Inferior parietal cortex (tissue), 1 donor: ENCODE measurements at regions not wholly inside any gene's neighbourhood (a gene's known extent, or its start where the extent isn't known, plus 50 kb on each side); places are given as distances from the start of the nearest gene placed in this dataset.
"Not testable (repeated sequence)": the region's sequence is repeated elsewhere in the genome, so short reads cannot be mapped to it uniquely, and the experiment has no call there.

Source experiments
- DNase-seq: peaks from one replicate; pipeline ENCODE4 v3.0.0-alpha.2; 2016; ENCODE audit errors: extremely low spot score

DNA sequence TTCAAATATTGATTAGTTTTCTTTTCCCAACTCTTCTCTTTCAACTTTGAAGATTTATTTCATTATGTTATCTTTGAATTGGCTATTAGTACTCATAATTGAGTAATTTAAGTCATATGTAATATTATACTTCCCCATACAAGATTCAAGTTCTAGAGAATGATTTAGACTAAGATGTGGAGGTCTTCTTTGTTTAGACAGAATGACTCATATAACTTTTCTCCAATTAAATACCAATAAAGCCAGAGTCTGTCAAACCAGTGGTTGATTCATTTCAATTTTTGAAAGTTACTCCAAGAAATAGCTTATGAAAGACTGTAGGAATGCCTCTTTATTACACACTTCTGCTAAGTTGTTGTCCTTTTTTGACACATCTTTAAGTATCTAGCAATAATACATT is 115.8 kb upstream of the SLC35F3 start:
- DNase-seq = no peak

DNA sequence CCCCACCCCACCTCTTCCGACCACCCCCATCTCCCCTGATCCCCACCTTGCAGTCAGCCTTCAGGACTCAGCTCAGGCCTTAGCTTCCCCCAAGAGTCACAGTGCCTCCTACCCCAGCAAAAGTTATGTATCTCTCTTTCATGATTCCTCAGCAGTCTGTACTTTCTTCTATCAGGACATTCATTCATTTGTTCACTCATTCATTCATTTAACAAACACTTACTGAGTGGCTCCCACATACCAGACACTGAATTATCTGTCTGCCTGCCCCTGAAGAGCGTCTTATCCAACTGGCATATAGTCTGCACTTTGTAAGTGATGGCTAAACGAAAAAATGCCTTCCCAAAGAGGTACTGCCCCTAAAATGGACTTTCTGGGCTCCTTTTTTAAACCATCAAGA is 114.4 kb upstream of the SLC35F3 start:
- no peak for DNase-seq

DNA sequence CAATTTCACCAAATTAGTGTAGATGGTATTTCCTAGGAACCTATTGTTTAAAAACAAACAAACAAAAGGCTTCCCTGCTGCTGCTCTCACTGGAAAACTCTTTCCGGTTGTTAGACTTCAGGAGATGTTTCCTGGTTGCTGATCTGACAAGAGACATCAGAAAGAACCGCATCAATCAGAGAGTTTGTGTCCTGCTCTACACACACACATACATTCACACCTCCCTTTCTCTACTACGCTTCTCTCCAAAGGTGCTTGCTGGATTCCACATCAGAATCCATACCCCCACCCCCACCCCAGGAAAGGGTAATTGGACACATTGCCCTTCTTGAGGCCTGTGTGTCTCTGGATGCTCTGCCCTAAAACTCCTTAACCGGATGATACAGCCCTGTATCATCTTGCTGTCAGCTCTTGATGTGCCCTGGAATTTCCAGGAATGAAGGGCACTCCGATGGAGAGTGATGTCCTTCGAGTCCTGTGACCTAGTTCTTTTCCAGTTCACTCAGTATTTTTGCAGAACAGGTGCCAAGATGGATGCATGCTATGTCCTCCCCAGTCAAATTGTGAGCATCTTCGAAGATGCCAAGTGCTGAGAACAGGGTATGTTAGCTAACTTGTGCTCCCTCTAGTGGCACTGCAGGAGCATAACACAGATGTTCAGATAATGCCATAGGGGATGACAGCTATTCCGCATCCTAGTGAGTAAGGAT is 113.7 kb upstream of the SLC35F3 start:
- DNase-seq = peak; percentile 89

DNA sequence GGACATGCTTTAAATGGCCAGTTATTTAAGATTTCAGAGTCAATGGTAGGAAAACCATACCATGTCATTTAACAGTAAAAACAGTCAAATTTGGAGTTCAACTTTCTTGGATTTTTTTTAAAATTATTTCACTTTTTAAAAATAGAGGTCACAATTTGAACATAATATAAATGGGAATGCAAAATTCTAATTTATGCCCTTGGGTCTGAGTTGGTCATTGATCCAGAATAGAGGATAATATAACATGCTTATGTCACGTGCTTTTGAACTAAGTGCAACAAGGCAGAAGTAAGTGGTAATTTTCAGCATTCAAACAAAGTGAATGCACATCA is 113.1 kb upstream of the SLC35F3 start:
- no peak for DNase-seq

DNA sequence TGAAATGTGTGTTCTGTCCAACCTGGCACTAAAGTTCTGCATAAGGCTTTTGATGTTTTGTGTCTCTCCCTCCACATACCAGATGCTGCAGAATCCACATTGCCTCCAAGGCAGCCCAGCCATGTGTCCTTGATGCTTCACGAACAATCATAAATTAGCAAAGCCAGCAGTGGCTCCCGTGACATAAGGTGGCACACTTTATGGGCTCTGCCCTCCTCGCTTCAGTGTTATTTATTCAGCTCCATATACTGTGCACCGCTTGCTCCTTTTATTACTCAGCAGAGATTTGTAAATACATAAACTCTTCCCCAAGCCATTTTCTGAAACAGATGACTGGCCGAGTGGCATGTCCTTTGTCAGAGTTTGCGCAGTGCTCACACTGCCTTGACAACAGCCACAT is 112.8 kb upstream of the SLC35F3 start:
- DNase-seq = no peak

DNA sequence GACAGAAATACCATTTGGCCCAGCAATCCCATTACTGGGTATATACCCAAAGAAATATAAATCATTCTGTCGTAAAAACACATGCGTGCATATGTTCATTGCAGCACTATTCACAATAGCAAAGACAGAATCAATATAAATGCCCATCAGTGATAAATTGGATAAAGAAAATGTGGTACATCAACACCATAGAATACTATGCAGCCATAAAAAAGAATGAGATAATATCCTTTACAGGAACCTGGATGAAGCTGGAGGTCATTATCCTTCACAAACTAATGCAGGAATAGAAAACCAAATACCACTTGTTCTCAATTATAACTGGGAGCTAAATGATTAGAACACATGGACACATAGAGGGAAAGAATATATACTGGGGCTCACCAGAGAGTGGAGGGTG is 109.6 kb upstream of the SLC35F3 start:
- DNase-seq = no peak

DNA sequence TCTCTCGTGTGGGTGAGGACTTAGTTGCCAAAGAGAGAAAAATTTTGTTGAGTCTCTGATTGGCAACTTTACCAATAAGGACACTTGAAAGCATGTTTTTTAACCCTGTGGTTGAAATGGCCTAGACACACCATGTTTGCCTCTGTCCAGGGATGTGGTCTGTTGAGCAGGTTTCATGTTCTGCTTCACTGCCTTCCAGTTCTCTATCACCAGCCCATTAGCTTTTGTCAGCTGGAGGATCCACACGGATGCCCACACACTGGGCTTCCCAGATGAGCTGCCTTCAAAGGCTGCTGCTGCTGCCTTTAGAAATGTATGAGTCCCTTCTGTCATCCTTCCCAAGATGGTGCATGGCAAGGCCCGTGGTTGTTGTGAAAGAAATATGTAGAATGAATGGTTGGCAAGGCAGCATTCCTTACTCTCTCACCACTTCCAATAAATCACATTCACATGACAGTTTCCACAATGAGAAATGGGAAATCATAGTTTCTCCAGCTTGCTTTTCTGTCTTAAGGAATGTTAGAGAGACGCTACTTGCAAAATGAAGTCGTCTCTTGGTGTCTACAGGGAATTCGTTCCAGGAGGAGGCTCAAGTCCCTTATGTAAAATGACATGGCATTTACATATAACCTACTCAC is 108.2 kb upstream of the SLC35F3 start:
- no peak for DNase-seq

DNA sequence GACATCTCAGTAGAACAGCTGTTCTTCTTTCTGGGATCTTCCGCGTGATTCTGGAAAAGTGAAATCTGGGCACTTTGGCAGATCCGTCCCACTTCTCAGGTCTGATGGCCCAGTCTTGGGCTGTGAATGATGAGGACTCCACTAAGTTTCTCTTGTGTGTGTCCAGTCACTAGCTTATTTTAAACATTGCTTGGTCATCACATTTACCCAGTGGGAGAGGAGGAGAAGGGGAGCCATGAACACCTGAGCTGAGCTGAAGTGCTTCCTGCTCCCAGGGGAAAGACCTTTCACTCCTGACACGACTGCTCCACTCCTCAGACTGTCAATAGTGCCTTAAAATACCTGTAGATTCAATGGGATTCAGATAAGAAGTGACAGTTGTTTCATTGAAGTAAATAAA is 101.9 kb upstream of the SLC35F3 start:
- DNase-seq = no peak

DNA sequence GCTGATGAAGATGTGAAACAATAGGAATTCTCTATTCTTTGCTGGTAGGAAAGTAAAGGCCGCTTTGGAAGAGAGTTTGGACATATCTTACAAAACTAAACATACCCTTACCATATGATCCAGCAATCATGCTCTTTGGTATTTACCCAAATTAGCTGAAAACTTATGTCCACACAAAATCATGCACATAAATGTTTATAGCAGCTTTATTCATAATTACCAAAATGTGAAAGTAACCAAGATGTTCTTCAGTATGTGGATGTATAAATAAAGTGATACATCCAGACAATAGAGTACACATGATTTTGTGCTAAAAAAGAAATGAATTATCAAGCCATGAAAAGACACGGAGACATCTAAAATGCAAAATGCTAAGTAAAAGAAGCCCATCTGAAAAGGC is 98.7 kb upstream of the SLC35F3 start:
- DNase-seq = no peak

DNA sequence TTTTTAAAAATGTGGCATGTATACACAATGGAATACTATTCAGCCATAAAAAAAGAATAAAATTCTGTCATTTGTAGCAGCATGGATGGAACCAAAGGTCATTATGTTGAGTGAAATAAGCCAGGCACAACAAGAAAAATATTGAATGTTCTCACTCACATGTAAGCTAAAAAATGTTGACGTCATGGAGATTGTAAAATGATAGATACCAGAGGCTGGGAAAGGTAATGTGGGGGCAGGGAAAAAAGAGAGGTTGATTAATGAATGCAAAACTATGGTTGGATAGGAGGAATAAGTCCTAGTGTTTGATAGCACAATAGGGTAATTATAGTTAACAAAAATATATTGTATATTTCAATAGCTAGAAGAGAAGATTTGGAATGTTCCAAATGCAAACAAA is 89.1 kb upstream of the SLC35F3 start:
- no peak for DNase-seq

DNA sequence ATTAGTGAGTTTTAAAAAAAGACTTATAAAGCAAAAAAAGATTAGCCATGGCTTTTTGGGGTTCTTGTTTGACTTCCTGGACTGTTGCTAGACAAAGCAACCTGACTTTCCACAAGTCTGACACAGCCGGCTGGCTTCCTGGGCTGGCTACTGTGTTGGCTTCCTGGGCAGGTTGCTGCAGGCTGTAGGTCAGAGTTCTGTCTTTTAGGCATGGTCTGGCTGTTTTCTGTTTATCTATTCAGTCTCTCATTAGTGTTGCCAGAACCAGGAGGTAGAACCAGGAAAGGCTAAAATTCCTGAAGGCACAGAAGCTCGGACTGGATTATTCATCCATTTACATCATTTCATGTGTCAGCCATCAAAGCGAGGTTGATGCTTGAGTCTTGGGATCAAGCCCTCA is 88.6 kb upstream of the SLC35F3 start:
- no peak for DNase-seq

DNA sequence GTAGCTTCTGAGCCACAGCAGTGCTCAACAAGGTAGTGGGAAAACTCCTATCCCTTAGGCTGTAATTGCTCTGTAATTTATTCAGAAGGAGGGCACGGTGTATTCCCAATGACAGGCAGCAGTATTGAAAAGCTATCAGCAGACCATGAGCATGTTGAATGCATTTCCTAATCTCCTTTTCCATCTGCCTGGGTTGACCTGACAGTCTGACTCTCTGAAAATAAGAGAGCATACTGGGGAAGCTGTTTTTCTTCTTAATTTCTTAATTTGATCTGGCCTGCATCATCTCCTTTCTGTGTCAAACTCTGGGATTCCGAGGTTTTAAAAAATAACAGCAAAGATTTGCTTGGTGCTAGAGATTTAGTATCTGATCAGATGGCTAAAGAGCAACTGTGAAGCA is 88.1 kb upstream of the SLC35F3 start:
- no peak for DNase-seq

DNA sequence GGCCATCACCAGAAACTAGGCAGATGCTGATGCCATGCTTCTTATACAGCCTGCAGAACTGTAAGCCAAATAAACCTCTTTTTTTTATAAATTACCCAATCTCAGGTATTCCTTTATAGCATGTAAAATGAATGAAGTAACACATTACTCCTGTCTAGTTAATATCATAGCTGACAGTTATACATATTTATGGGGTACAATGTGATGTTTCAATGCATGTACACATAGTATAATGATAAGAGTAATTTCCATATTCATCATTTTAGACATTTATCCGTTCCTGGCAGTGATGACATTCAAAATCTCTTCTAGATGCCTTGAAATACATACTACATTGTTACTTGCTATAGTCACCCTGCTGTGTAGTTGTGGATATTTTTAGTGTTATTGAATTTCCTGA is 85.4 kb upstream of the SLC35F3 start:
- DNase-seq = no peak

DNA sequence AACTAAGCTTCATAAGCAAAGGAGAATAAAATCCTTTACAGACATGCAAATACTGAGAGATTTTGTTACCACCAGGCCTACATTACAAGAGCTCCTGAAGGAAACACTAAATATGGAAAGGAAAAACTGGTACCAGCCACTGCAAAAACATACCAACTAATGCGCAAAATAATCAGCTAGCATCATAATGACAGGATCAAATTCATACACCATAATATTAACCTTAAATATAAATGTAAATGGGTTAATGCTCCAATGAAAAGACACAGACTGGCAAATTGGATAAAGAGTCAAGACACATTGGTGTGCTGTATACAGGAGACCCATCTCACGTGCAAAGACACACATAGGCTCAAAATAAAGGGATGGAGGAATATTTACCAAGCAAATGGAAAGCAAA is 80.3 kb upstream of the SLC35F3 start:
- not testable (repeated sequence) for DNase-seq

DNA sequence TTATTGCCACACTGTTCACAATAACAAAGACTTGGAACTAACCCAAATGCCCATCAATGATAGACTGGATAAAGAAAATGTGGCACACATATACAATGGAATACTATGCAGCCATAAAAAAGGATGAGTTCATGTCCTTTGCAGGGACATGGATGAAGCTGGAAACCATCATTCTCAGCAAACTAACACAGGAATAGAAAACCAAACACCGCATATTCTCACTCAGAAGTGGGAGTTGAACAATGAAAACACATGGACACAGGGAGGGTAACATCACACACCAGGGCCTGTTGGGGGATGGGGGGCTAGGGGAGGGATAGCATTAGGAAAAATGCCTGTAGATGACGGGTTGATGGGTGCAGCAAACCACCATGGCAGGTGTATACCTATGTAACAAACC is 76.5 kb upstream of the SLC35F3 start:
- DNase-seq = not testable (repeated sequence)

DNA sequence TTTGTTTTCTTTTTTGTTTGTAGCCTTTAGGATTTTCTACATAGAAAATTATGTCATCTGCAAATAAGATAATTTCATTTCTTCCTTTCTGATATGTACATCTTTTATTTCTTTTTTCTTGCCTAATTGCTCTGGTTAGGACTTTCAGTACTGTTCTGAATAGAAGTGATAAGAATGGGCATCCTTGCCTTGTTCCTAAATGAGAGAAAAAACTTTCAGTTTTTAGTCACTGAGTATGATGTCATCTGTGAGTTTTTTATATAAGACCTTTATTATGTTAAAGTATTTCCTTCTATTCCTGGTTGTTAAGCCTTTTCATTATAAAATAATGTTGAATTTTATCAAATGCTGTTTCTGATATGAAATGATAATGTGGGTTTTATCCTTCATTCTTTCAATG is 76.0 kb upstream of the SLC35F3 start:
- DNase-seq = no peak

DNA sequence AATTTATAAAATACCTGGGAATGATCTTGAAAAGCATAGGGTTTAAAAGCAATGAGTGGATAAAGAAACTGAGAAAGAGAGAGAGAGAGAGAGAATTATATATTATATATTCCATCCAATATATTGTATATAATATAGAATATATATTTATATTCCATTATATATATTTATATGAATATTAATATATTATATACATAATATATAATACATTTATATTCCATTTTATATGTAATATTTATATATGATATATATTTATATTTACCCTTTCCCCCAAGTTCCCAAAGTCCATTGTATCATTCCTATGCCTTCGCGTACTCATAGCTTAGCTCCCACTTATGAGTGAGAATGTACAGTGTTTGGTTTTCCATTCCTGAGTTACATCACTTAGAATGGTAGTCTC is 69.9 kb upstream of the SLC35F3 start:
- DNase-seq = no peak

DNA sequence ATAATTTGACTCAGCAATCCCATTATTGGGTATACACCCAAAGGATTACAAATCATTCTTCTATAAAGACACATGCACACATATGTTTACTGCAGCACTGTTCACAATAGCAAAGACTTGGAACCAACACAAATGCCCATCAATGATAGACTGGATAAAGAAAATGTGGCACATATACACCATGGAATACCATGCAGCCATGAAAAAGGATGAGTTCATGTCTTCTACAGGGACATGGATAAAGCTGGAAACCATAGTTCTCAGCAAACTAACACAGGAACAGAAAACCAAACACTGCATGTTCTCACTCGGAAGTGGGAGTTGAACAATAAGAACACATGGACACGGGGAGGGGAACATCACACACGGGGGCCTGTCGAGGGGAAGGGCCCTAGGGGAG is 66.3 kb upstream of the SLC35F3 start:
- not testable (repeated sequence) for DNase-seq

DNA sequence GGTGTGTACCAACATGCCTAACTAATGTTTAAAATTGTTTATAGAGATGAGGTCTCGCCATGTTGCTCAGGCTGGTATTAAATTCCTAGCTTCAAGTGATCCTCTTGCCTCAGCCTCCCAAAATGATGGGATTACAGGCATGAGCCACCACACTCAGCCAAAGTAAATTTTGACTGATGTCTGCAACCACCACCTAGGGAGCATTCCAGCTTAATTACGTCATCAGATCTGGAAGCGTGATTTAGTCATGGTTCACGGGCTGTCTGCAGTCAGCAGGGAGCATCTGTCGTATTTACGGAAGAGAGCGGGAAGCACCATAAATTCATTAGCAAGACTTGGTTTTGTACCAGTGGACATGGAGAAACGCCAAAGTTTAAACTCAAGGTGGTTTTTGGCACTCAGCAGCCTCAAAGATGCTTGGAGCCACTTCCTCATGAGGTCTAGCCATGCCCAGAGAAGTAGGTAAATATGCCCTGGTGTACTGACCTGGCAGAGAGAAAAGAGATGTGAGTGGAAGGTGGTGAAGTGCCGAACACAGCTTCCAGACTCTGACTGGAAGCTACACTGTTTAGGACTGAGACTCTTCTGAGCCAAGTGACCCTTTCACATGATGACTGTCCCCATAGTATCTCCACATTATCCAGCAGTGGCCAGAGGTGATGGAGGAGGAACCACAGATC is 60.8 kb upstream of the SLC35F3 start:
- DNase-seq = no peak

DNA sequence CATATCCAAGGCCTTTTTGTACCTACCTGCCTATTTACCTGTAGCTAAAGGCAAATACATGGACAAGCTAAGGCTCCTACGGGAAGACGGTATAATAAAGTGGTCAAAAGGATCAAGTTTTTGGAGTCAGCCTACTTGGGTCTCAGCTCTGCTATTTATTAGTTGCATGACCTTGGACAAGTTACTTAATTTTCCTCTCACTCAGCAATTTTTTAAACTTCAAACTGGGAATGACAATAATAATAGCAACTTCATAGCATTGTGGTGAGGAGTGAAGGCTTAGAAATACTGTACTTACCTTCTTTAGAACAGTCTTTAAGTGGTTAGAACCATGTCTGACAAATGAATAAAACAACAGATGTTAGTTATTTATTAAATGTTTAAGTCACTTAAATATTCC is 60.2 kb upstream of the SLC35F3 start:
- DNase-seq = no peak

DNA sequence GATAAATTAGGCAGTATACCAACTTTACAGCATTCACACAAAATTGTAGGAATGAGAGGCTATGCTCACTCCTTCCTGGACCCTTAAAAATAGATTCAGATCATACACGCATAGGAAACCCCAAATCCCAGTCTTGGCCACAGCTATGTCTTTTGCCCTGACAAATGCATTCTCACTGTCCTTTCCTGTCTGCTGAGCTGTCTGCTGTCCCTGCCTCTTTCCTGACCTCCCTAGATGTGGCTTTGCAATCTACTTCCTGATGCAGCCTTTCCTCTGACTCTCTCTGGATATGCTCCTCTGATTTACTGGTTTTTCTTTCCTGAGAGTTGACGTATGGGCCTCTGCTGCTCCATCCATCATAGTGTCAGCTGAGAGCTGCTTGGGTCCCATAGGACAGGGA is 59.8 kb upstream of the SLC35F3 start:
- no peak for DNase-seq
